NCI-H2171 treated with DMSO at 0.1 percent for 48 hours (cell line): ENCODE measurements at regions not wholly inside any gene's neighbourhood (a gene's known extent, or its start where the extent isn't known, plus 50 kb on each side); places are given as distances from the start of the nearest gene placed in this dataset.

ENCODE experiments used
- DNase-seq: peaks from one replicate; lab custom pipeline; 2025; lab: John Stamatoyannopoulos, UW

GRCh38 chr5:9920697-9921096 is 290.5 kb upstream of the TAS2R1 start:
- no peak for DNase-seq

GRCh38 chr5:9919306-9920030 is 289.3 kb upstream of the TAS2R1 start:
- no peak for DNase-seq

- DNase-seq, result no peak
Measured at GRCh38 chr5:9905661-9906060, 275.5 kb upstream of the TAS2R1 start.

- DNase-seq, result peak; percentile 97
Measured at GRCh38 chr5:9903801-9904200, 273.6 kb upstream of the TAS2R1 start.

GRCh38 chr5:9898319-9898718 is 268.2 kb upstream of the TAS2R1 start:
- DNase-seq, result peak; percentile 78

- DNase-seq, result peak; percentile 56
Measured at GRCh38 chr5:9895302-9895645, 265.1 kb upstream of the TAS2R1 start.

GRCh38 chr5:9894571-9895301 is 264.6 kb upstream of the TAS2R1 start:
- peak; percentile 56 for DNase-seq

GRCh38 chr5:9892696-9893095 is 262.5 kb upstream of the TAS2R1 start:
- no peak for DNase-seq

- no peak for DNase-seq
Measured at GRCh38 chr5:9889511-9889910, 259.4 kb upstream of the TAS2R1 start.

- DNase-seq, result peak; percentile 24
Measured at GRCh38 chr5:9888501-9888901, 258.4 kb upstream of the TAS2R1 start.

GRCh38 chr5:9885164-9885563 is 255.0 kb upstream of the TAS2R1 start:
- no peak for DNase-seq

GRCh38 chr5:9878206-9878605 is 248.1 kb upstream of the TAS2R1 start:
- no peak for DNase-seq

GRCh38 chr5:9877488-9877887 is 247.3 kb upstream of the TAS2R1 start:
- DNase-seq, result no peak

- DNase-seq, result no peak
Measured at GRCh38 chr5:9876451-9876850, 246.3 kb upstream of the TAS2R1 start.

GRCh38 chr5:9869616-9870288 is 239.6 kb upstream of the TAS2R1 start:
- no peak for DNase-seq

- DNase-seq, result no peak
Measured at GRCh38 chr5:9865574-9865973, 235.4 kb upstream of the TAS2R1 start.

- DNase-seq, result no peak
Measured at GRCh38 chr5:9864791-9865190, 234.6 kb upstream of the TAS2R1 start.

GRCh38 chr5:9863486-9863885 is 233.3 kb upstream of the TAS2R1 start:
- DNase-seq, result no peak

- no peak for DNase-seq
Measured at GRCh38 chr5:9861666-9862256, 231.6 kb upstream of the TAS2R1 start.

- DNase-seq, result no peak
Measured at GRCh38 chr5:9859808-9860207, 229.7 kb upstream of the TAS2R1 start.

- DNase-seq, result no peak
Measured at GRCh38 chr5:9858043-9858442, 227.9 kb upstream of the TAS2R1 start.

- DNase-seq, result no peak
Measured at GRCh38 chr5:9853309-9853708, 223.2 kb upstream of the TAS2R1 start.

GRCh38 chr5:9852671-9853070 is 222.5 kb upstream of the TAS2R1 start:
- DNase-seq, result no peak
